GM13976 (cell line): ENCODE measurements at regions not wholly inside any gene's neighbourhood (a gene's known extent, or its start where the extent isn't known, plus 50 kb on each side); places are given as distances from the start of the nearest gene placed in this dataset.
"Not testable (repeated sequence)": the region's sequence is repeated elsewhere in the genome, so short reads cannot be mapped to it uniquely, and the experiment has no call there.

ENCODE experiments used
- DNase-seq: peaks from one replicate; pipeline ENCODE4 v3.0.0; 2012; ENCODE audit warnings: low spot score
- CTCF ChIP-seq: IDR thresholded peaks from 2 replicates; pipeline ENCODE4 v1.5.1; 2012; ENCODE audit warnings: borderline replicate concordance, mild to moderate bottlenecking; ENCODE audit not compliant: insufficient read depth; ENCODE audit errors: extremely low read depth, missing control alignments, control extremely low read depth
- in situ Hi-C: fragments of 300-500 bp; cut with MboI; formaldehyde crosslinking; loops from one replicate; pipeline ENCODE4 v1.12.0; 2022; ENCODE audit warnings: low sequenced_read_pairs, mixed read lengths, inconsistent platforms; ENCODE audit not compliant: unreplicated experiment

GRCh38 chr2:131622874-131623273, 95.2 kb downstream of the CCDC74A start:
- DNase-seq, in situ Hi-C loops: not testable (repeated sequence)

GRCh38 chr2:131626011-131626410, 98.3 kb downstream of the CCDC74A start:
- in situ Hi-C loops, DNase-seq: not testable (repeated sequence)

- in situ Hi-C loops, DNase-seq: not testable (repeated sequence)
Observed at GRCh38 chr2:131626565-131626964, 98.9 kb downstream of the CCDC74A start.

- in situ Hi-C loops, DNase-seq: not testable (repeated sequence)
Observed at GRCh38 chr2:131627777-131628176, 100.1 kb downstream of the CCDC74A start.

GRCh38 chr2:131631648-131632047, 104.0 kb downstream of the CCDC74A start:
- DNase-seq, in situ Hi-C loops: not testable (repeated sequence)

- in situ Hi-C loops, DNase-seq: not testable (repeated sequence)
Observed at GRCh38 chr2:131633405-131633804, 105.7 kb downstream of the CCDC74A start.

- in situ Hi-C loops, DNase-seq: not testable (repeated sequence)
Observed at GRCh38 chr2:131633827-131634695, 106.4 kb downstream of the CCDC74A start.

- no peak for DNase-seq
- TF ChIP-seq CTCF = no peak
- in situ Hi-C loops = no loop called here
Observed at GRCh38 chr2:131635611-131636010, 107.9 kb downstream of the CCDC74A start.

GRCh38 chr2:131636704-131637308, 109.1 kb downstream of the CCDC74A start:
- DNase-seq, in situ Hi-C loops: not testable (repeated sequence)

GRCh38 chr2:131639001-131639620, 111.4 kb downstream of the CCDC74A start:
- in situ Hi-C loops, DNase-seq: not testable (repeated sequence)

- in situ Hi-C loops = no loop called here
- no peak for DNase-seq
- no peak for TF ChIP-seq CTCF
Observed at GRCh38 chr2:131641414-131642206, 113.9 kb downstream of the CCDC74A start.

- in situ Hi-C loops, DNase-seq: not testable (repeated sequence)
Observed at GRCh38 chr2:131643180-131643579, 115.5 kb downstream of the CCDC74A start.
